Esophagus squamous epithelium (tissue), 5 donors: ENCODE measurements at regions not wholly inside any gene's neighbourhood (a gene's known extent, or its start where the extent isn't known, plus 50 kb on each side); places are given as distances from the start of the nearest gene placed in this dataset.

Source experiments
- DNase-seq: peaks from one replicate; lab custom pipeline; 2025; lab: John Stamatoyannopoulos, UW
- H3K27ac ChIP-seq, 4 donors: fragments of 200-600 bp; sonication (generic); one replicate each; pipeline ENCODE4 v1.5.1; 2016 to 2019; ENCODE audit warnings: mild to moderate bottlenecking in 1 of 4
- H3K27me3 ChIP-seq, 4 donors: fragments of 200-600 bp; sonication (generic); 1 replicate in 3 of 4; 2 replicates in 1 of 4; pipeline versions ENCODE4 v1.5.1 to v1.6.0; 2017 to 2021; ENCODE audit warnings: antibody characterized with exemption in 1 of 4
- H3K36me3 ChIP-seq, 3 donors: fragments of 200-600 bp; sonication (generic); one replicate each; pipeline ENCODE4 v1.5.1; 2016 to 2019
- H3K4me1 ChIP-seq, 3 donors: fragments of 200-600 bp; sonication (generic); one replicate each; pipeline ENCODE4 v1.5.1; 2017 to 2019
- H3K4me3 ChIP-seq, 4 donors: fragments of 200-600 bp; sonication (generic); 1 replicate in 3 of 4; 2 replicates in 1 of 4; pipeline ENCODE4 v1.5.1; 2016 to 2019; ENCODE audit warnings: mild to moderate bottlenecking in 2 of 4, moderate library complexity in 1 of 4
- H3K9me3 ChIP-seq, 3 donors: fragments of 200-600 bp; sonication (generic); one replicate each; pipeline ENCODE4 v1.5.1; 2016 to 2019
- POLR2A ChIP-seq, 4 donors: fragments of 450-650 bp; IDR thresholded peaks; one replicate each; pipeline ENCODE4 v1.6.1; 2017; ENCODE audit warnings: antibody characterized with exemption in 4 of 4, mild to moderate bottlenecking in 4 of 4, moderate library complexity in 3 of 4
- WGBS, 2 donors: methylation state at CpG; one replicate each; pipeline ENCODE4 v1.1.5; 2018; 5-methylcytosine and 5-hydroxymethylcytosine counted together
- intact Hi-C: fragments of 100-400 bp; cut with DNase I; formaldehyde crosslinking; loops from one replicate; pipeline ENCODE4 v1.15.0; 2022
- TF ChIP-seq, protein P1 (sequence below), 6 experiments: fragments of 450-650 bp in 4 of 6; fragments of 200-600 bp in 2 of 6; sonication (generic) in 2 of 6; IDR thresholded peaks; one replicate each; pipeline ENCODE4 v1.5.1; 2016 to 2019; ENCODE audit warnings: antibody characterized with exemption in 6 of 6, mild to moderate bottlenecking in 4 of 6, moderate library complexity in 4 of 6
- donor health status: DM: yes; HTN: yes; CAD: no.

DNA sequence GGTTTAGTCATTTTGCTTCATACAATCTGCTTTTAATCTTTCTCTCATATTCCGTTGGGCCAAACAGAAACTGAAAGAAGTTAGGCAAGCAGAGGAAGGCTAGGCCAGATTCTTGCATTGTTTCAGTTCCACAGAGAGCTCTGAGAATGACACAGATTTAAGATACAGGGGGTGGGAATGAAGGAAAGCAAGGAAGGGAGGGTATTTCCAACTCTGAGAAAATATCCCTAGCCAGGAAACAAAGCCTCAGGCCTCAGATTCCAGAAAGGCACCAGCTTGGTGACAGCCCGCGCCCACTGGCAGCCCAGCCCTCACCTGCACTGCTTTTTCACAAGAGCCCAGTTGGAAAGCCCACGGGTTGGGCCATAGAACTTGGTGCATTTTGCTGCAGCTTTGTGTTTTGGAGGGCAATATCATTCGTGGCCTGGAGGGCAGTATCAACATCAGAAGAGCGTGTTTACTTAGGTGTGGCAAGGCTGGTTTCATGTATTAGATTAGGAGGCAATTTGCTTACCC, 63.5 kb downstream of the ENC1 start:
- H3K36me3 ChIP-seq: no peaks in the 10 kb centered on the region
- peaks cover 6 to 35% (median 17%) of the 10 kb centered on the region in 3 donors for H3K4me1 ChIP-seq
- no peak for DNase-seq
- H3K4me3 ChIP-seq: peak overlapping the region in 2 of 4 donors; percentile 6 to 42
- no peaks in the 10 kb centered on the region for H3K9me3 ChIP-seq
- intact Hi-C loops: no loop called here
- no peaks in the 10 kb centered on the region for H3K27me3 ChIP-seq
- TF ChIP-seq POLR2A (IDR thresholded peaks at IDR 0.05): no peak
- TF ChIP-seq, protein P1, sequence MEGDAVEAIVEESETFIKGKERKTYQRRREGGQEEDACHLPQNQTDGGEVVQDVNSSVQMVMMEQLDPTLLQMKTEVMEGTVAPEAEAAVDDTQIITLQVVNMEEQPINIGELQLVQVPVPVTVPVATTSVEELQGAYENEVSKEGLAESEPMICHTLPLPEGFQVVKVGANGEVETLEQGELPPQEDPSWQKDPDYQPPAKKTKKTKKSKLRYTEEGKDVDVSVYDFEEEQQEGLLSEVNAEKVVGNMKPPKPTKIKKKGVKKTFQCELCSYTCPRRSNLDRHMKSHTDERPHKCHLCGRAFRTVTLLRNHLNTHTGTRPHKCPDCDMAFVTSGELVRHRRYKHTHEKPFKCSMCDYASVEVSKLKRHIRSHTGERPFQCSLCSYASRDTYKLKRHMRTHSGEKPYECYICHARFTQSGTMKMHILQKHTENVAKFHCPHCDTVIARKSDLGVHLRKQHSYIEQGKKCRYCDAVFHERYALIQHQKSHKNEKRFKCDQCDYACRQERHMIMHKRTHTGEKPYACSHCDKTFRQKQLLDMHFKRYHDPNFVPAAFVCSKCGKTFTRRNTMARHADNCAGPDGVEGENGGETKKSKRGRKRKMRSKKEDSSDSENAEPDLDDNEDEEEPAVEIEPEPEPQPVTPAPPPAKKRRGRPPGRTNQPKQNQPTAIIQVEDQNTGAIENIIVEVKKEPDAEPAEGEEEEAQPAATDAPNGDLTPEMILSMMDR (IDR thresholded peaks at IDR 0.05): peak in 1 of 6 experiments; percentile 3
- WGBS, 2 donors: 31 to 32% methylated on average over 4 to 6 of the region's 6 CpGs
- H3K27ac ChIP-seq: peak overlapping the region; percentile 41 to 74 (median 64)

DNA sequence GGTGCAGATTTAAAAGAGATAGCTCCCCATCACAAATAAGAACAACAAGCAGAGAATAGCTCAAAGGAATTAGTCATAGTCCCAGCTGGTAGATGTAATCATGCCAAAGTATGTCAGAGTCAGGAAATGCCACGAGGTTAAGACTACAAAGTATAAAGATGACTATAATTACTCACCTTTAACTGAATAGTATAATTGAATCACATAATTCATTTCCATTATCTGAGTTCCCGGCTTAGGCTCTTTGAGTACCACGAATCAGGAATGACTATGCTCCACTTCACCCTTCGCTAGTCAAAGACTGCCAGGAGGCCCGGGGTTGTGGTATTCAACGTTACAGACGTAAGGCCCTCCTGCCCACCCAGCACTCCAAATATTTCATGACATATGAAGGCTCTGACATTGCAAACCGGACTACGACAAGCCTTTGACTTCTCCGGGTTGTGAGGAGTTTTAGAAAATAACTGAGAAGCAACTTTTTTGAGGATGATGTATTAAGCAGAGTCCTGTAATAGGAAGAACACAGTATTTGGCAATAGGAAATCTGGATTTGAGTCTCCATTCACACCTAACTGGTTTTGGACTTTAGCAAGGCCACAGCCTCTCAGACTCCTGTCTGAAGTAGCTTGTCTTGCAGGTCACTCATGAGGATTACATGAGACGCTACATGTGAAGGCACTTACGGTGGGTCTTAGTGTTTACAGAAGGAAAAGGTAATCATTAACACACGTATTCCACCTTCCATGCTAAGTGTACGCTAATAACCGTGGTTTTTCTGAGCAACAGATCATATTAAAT, 64.6 kb downstream of the ENC1 start:
- H3K9me3 ChIP-seq: no peaks in the 10 kb centered on the region
- peak overlapping the region; percentile 41 to 74 (median 64) for H3K27ac ChIP-seq
- 66 to 70% methylated on average over 15 of the region's 15 CpGs for WGBS, 2 donors
- no peak for DNase-seq
- intact Hi-C loops: no loop called here
- H3K36me3 ChIP-seq: no peaks in the 10 kb centered on the region
- peaks cover 6 to 26% (median 17%) of the 10 kb centered on the region in 3 donors for H3K4me1 ChIP-seq
- TF ChIP-seq, protein P1 (IDR thresholded peaks at IDR 0.05): no peak
- TF ChIP-seq POLR2A (IDR thresholded peaks at IDR 0.05): no peak
- H3K4me3 ChIP-seq: no peak overlapping the region
- no peaks in the 10 kb centered on the region for H3K27me3 ChIP-seq

DNA sequence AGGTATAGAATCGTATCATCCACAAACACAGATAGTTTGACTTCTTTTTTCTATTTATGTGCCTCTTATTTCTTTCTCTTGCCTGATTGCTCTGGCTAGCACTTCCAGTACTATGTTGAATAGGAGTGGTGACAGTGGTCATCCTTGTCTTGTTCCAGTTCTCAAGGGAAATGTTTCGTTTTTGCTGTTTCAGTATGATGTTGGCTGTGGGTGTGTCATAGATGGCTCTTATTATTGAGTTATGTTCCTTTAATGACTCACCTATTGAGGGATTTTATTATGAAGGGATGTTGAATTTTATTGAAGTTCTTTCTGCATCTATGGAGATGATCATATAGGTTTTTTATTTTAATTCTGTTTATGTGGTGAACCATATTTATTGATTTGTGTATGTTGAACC, 70.3 kb downstream of the ENC1 start:
- Histone ChIP-seq H3K4me1 (peaks cover 0 to 20% (median 0%) of the 10 kb centered on the region in 3 donors), H3K27me3 (no peaks in the 10 kb centered on the region), H3K27ac (no peak overlapping the region), H3K9me3 (no peaks in the 10 kb centered on the region), H3K36me3 (no peaks in the 10 kb centered on the region), H3K4me3 (no peak overlapping the region)
- no peak for DNase-seq
- intact Hi-C loops: no loop called here
- WGBS, 2 donors: 69 to 70% methylated on average over 2 of the region's 2 CpGs
- TF ChIP-seq, protein P1 (IDR thresholded peaks at IDR 0.05): no peak
- TF ChIP-seq POLR2A (IDR thresholded peaks at IDR 0.05): no peak

DNA sequence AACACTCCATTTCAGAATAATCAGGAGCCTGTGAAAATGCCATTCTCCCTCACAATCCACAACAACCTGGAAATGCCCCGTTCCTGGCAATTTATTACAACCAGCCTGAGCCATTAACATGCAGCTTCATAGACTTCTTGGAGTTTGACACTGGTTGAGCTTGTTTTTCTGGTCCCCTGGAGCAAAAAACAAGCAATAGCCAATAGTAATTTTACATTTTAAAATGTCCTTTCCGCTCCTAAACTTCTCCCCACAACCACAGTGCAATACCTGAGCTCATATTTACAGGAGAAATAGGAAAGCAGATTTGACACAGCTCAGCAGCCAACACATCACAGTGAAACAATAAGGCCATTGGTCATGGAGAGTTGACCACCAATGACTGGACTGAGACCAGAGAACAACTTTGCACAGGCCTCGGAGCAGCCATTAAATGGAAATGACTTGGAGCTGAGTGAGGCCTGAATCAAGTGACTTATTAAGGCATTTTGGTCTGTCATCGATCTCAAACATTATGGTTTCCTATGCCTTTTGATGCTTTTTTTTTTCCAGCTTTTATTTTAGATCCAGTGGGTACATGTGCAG, 73.0 kb downstream of the ENC1 start:
- no peak for DNase-seq
- Histone ChIP-seq H3K4me1 (peaks cover 0 to 18% (median 0%) of the 10 kb centered on the region in 3 donors), H3K9me3 (no peaks in the 10 kb centered on the region), H3K36me3 (no peaks in the 10 kb centered on the region), H3K27me3 (no peaks in the 10 kb centered on the region), H3K27ac (no peak overlapping the region), H3K4me3 (no peak overlapping the region)
- no peak for TF ChIP-seq POLR2A (IDR thresholded peaks at IDR 0.05)
- TF ChIP-seq, protein P1 (IDR thresholded peaks at IDR 0.05): no peak
- intact Hi-C loops: no loop called here
- 52 to 61% methylated on average over 4 of the region's 4 CpGs for WGBS, 2 donors

DNA sequence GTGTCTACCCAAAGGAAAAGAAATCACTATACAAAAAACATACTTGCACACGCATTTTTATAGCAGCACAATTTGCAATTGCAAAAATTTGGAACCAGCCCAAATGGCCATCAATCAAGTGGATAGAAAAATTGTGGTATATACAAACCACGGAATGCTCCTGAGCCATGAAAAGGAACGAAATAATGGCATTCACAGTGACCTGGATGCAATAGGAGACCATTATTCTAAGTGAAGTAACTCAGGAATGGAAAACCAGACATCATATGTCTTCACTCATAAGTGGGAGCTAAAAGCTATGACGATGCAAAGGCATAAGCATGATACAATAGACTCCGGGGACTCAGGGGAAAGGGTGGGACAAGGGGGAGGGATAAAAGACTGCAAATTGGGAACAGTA, 78.4 kb downstream of the ENC1 start:
- Histone ChIP-seq H3K36me3 (no peaks in the 10 kb centered on the region), H3K4me3 (no peak overlapping the region), H3K27ac (no peak overlapping the region), H3K4me1 (peaks cover 0 to 8% (median 0%) of the 10 kb centered on the region in 3 donors), H3K9me3 (no peaks in the 10 kb centered on the region), H3K27me3 (no peaks in the 10 kb centered on the region)
- TF ChIP-seq, protein P1 (IDR thresholded peaks at IDR 0.05): no peak
- TF ChIP-seq POLR2A (IDR thresholded peaks at IDR 0.05): no peak
- 62 to 70% methylated on average over 5 of the region's 5 CpGs for WGBS, 2 donors
- intact Hi-C loops: no loop called here
- no peak for DNase-seq
